Neural crest cell (in vitro differentiated cells): ENCODE measurements at regions not wholly inside any gene's neighbourhood (a gene's known extent, or its start where the extent isn't known, plus 50 kb on each side); places are given as distances from the start of the nearest gene placed in this dataset.

Source experiments
- DNase-seq: peaks from one replicate; pipeline ENCODE4 v3.0.0; 2021; ENCODE audit warnings: low read depth, mixed read lengths, low spot score
- H3K27ac Mint-ChIP-seq: one replicate; pipeline ENCODE4 v1.8.0; 2021; ENCODE audit warnings: mild to moderate bottlenecking, mixed read lengths; ENCODE audit not compliant: unreplicated experiment
- H3K27me3 Mint-ChIP-seq: 2 replicates; pipeline ENCODE4 v1.8.0; 2021; ENCODE audit warnings: low read depth, mild to moderate bottlenecking, mixed read lengths
- H3K36me3 Mint-ChIP-seq: 2 replicates; pipeline ENCODE4 v1.8.0; 2021; ENCODE audit warnings: low read depth, mild to moderate bottlenecking, mixed read lengths
- H3K4me1 Mint-ChIP-seq: 2 replicates; pipeline ENCODE4 v1.8.0; 2021; ENCODE audit warnings: mixed read lengths
- H3K4me3 Mint-ChIP-seq: one replicate; pipeline ENCODE4 v1.8.0; 2021; ENCODE audit warnings: mild to moderate bottlenecking, mixed read lengths
- H3K9me3 Mint-ChIP-seq: 2 replicates; pipeline ENCODE4 v1.8.0; 2021; ENCODE audit warnings: mixed read lengths
- CTCF ChIP-seq: fragments of 200-600 bp; sonication (generic); conservative IDR thresholded peaks from 2 replicates; pipeline ENCODE4 v1.5.0; 2021; ENCODE audit warnings: antibody characterized with exemption, mild to moderate bottlenecking

GRCh38 chr19:30871979-30872378 is 477.3 kb downstream of the TSHZ3 start:
- H3K36me3 Mint-ChIP-seq, result no peaks in the 10 kb centered on the region
- TF ChIP-seq CTCF, result no peak
- H3K4me1 Mint-ChIP-seq, result no peaks in the 10 kb centered on the region
- H3K9me3 Mint-ChIP-seq, result peaks cover 5% of the 10 kb centered on the region
- peaks cover 10% of the 10 kb centered on the region for H3K27me3 Mint-ChIP-seq
- H3K27ac Mint-ChIP-seq, result no peak overlapping the region
- no peak for DNase-seq
- H3K4me3 Mint-ChIP-seq, result no peak overlapping the region

- H3K9me3 Mint-ChIP-seq, result peaks cover 5% of the 10 kb centered on the region
Measured at GRCh38 chr19:30870876-30871275, 478.4 kb downstream of the TSHZ3 start.

GRCh38 chr19:30865511-30865910 is 483.7 kb downstream of the TSHZ3 start:
- H3K27me3 Mint-ChIP-seq, result peaks cover 11% of the 10 kb centered on the region
- no peaks in the 10 kb centered on the region for H3K36me3 Mint-ChIP-seq
- H3K27ac Mint-ChIP-seq, result no peak overlapping the region
- no peak overlapping the region for H3K4me3 Mint-ChIP-seq
- no peaks in the 10 kb centered on the region for H3K4me1 Mint-ChIP-seq
- TF ChIP-seq CTCF, result no peak
- DNase-seq, result no peak
- H3K9me3 Mint-ChIP-seq, result peaks cover 5% of the 10 kb centered on the region

More at GRCh38 chr19:30870876-30871275, 478.4 kb downstream of the TSHZ3 start:
- no peak for DNase-seq
- Mint-ChIP-seq H3K27me3 (peaks cover 10% of the 10 kb centered on the region), H3K4me1 (no peaks in the 10 kb centered on the region), H3K4me3 (no peak overlapping the region), H3K36me3 (no peaks in the 10 kb centered on the region), H3K27ac (no peak overlapping the region)
- TF ChIP-seq CTCF, result no peak

- DNase-seq, result no peak
- Mint-ChIP-seq H3K27me3 (peaks cover 11% of the 10 kb centered on the region), H3K4me3 (no peak overlapping the region), H3K36me3 (no peaks in the 10 kb centered on the region), H3K9me3 (peaks cover 7% of the 10 kb centered on the region), H3K27ac (no peak overlapping the region), H3K4me1 (no peaks in the 10 kb centered on the region)
- no peak for TF ChIP-seq CTCF
Measured at GRCh38 chr19:30864391-30865215, 484.6 kb downstream of the TSHZ3 start.

GRCh38 chr19:30862876-30863275 is 486.4 kb downstream of the TSHZ3 start:
- H3K4me3 Mint-ChIP-seq, result no peak overlapping the region
- H3K9me3 Mint-ChIP-seq, result peaks cover 4% of the 10 kb centered on the region
- no peaks in the 10 kb centered on the region for H3K36me3 Mint-ChIP-seq
- no peaks in the 10 kb centered on the region for H3K4me1 Mint-ChIP-seq
- no peak for DNase-seq
- peaks cover 5% of the 10 kb centered on the region for H3K27me3 Mint-ChIP-seq
- TF ChIP-seq CTCF, result no peak
- H3K27ac Mint-ChIP-seq, result no peak overlapping the region
